Spleen (tissue), 7 donors: ENCODE measurements at regions not wholly inside any gene's neighbourhood (a gene's known extent, or its start where the extent isn't known, plus 50 kb on each side); places are given as distances from the start of the nearest gene placed in this dataset.

Experiments
- CTCF ChIP-seq, 11 experiments: fragments of 200-600 bp in 7 of 11; fragments of 450-650 bp in 4 of 11; sonication (generic) in 4 of 11; IDR thresholded peaks in 8 of 11; conservative IDR thresholded peaks in 3 of 11; 1 replicate in 7 of 11; 2 replicates in 4 of 11; pipeline versions ENCODE4 v1.4.0 to v1.8.0; 2016 to 2021; ENCODE audit warnings: antibody characterized with exemption in 11 of 11, inconsistent platforms in 4 of 11, mild to moderate bottlenecking in 1 of 11
- POLR2A ChIP-seq, 3 donors: fragments of 450-650 bp; IDR thresholded peaks; one replicate each; pipeline ENCODE4 v1.5.1; 2017; ENCODE audit warnings: antibody characterized with exemption in 3 of 3, mild to moderate bottlenecking in 1 of 3
- donor health status: DM: no; HTN: no; CAD: no; lungs with moderate emphysema.
- donor health status: DM: no; HTN: no; CAD: no.
- donor health status: DM: no; HTN: no; CAD: no.

GRCh38 chr2:175627405-175627804, 374.7 kb downstream of the LNPK start:
- TF ChIP-seq CTCF (IDR thresholded peaks at IDR 0.05 in 8 of 11, conservative IDR thresholded peaks at IDR 0.05 in 3 of 11) (no peak), POLR2A (IDR thresholded peaks at IDR 0.05) (no peak)
